ENCODE measurements at regions not wholly inside any gene's neighbourhood (a gene's known extent, or its start where the extent isn't known, plus 50 kb on each side); places are given as distances from the start of the nearest gene placed in this dataset.

DNA sequence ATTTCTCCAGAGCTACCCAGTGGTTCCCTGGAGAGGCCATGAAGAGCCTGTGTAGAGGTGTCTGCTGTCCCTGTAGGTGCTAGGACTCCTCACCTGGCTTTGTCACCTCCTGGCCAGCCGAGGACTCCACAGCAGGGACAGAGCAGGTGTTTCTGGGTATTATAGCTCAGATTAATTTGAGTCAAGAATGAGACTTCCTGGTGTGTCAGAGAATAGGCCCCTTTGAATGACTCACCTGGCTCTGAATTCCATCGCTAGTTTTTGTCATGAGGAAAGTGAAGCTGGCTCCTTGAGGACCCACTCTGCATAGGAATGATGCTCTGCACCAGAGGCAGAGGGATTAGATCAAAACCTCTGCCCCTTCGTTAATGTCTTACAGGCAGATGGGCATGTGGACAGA is 167.5 kb upstream of the TOPAZ1 start:
- H3K4me3 ChIP-seq (replicated peaks; ENCODE audit: low read depth, low read length) = no peak overlapping the region
- no peak for DNase-seq (ENCODE audit: low read depth)
- no peak for TF ChIP-seq CTCF (IDR thresholded peaks at IDR 0.05; ENCODE audit: low read length, missing control alignments)

DNA sequence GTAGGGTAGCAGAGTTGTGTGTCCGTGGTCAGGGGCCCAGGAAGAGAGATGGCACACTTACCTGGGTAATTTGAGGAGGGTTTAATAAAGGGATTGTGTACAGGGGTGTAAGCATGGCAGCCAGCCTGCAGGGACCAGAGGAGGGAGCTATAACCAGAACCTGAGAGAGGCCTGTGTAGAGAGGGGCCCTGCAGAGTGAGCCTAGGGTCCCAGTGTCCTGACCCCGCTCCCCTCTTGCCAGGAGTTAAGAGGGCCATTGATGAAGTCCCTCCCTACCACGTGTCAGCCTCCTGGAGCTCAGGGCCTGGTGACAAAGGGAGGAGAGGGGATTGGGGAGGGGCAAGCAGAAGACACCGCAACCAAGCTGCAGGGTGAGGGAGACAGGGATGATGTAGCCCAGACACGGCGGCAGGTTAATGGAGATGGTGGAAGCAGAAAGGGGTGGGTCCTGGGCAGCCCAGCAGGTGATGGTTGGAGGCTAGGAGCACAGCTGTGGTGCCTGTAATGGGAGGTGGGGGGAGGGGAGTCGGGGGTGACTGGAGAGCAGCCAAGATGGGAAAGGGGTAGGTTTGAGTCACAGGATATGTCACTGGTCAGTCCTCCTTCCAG is 165.4 kb upstream of the TOPAZ1 start:
- TF ChIP-seq CTCF (IDR thresholded peaks at IDR 0.05; ENCODE audit: low read length, missing control alignments) = no peak
- no peak overlapping the region for H3K4me3 ChIP-seq (replicated peaks; ENCODE audit: low read depth, low read length)
- DNase-seq (ENCODE audit: low read depth) = no peak

- peak; percentile 13 for DNase-seq (ENCODE audit: low read depth)
- TF ChIP-seq CTCF (IDR thresholded peaks at IDR 0.05; ENCODE audit: low read length, missing control alignments) = peak; percentile 8
- no peak overlapping the region for H3K4me3 ChIP-seq (replicated peaks; ENCODE audit: low read depth, low read length)
Observed at GRCh38 chr3:44077267-44077666, 164.4 kb upstream of the TOPAZ1 start.

DNA sequence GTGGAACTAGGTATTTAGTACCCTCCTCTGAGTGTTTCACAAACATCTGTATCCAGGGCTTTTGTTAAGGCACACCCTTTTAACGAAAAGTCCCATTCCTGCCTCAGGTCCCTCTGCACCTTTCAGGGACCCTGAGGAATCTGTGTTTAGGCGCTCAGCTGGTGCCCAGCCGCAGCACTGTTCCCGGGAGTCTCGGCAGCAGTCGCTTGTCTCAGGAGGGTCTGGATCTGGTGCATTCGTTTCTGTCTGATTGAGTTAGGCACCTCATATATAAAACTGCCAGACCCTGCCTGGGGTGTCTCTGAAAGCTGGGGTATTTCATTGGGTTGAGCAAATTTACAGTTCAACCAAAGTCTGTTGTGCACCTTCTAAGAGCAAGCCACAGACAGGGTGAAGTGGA is 162.8 kb upstream of the TOPAZ1 start:
- no peak for DNase-seq (ENCODE audit: low read depth)
- H3K4me3 ChIP-seq (replicated peaks; ENCODE audit: low read depth, low read length) = no peak overlapping the region
- no peak for TF ChIP-seq CTCF (IDR thresholded peaks at IDR 0.05; ENCODE audit: low read length, missing control alignments)

GRCh38 chr3:44079916-44080315 is 161.8 kb upstream of the TOPAZ1 start:
- no peak overlapping the region for H3K4me3 ChIP-seq (replicated peaks; ENCODE audit: low read depth, low read length)
- no peak for DNase-seq (ENCODE audit: low read depth)
- TF ChIP-seq CTCF (IDR thresholded peaks at IDR 0.05; ENCODE audit: low read length, missing control alignments) = no peak

DNA sequence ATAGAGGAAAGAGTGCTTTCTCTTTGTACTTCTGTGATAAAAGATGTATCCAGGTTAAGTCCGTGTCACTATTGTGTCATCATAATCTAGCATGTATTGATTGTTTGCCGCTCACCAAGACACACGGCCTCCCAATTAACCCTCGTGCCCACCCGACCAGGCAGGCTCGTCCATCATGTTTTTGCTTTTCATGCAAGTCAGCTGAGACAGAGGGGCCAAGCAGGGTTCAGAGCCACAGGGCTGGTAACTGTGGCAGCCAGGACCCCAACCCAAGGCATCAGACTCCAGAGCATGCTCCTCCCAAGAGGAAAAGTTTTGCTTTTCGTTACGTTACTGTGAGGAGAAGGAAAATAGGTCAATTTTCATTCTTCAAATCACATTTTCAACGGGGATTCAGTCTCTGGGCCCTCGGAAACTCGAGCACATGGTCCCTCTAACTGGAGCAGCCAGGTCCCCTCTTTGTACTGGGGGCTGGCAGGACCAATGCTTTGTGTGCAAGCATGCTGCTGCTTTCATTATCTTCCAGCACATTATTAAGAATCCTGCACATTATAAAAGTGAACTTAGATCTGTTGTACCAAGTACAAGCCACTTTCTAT is 161.1 kb upstream of the TOPAZ1 start:
- H3K4me3 ChIP-seq (replicated peaks; ENCODE audit: low read depth, low read length) = no peak overlapping the region
- no peak for DNase-seq (ENCODE audit: low read depth)
- TF ChIP-seq CTCF (IDR thresholded peaks at IDR 0.05; ENCODE audit: low read length, missing control alignments) = no peak

GRCh38 chr3:44090036-44090435 is 151.7 kb upstream of the TOPAZ1 start:
- TF ChIP-seq CTCF (IDR thresholded peaks at IDR 0.05; ENCODE audit: low read length, missing control alignments) = no peak
- DNase-seq (ENCODE audit: low read depth) = no peak
- no peak overlapping the region for H3K4me3 ChIP-seq (replicated peaks; ENCODE audit: low read depth, low read length)

Measured in fibroblast of pulmonary artery (primary cell).